ENCODE measurements at regions not wholly inside any gene's neighbourhood (a gene's known extent, or its start where the extent isn't known, plus 50 kb on each side); places are given as distances from the start of the nearest gene placed in this dataset.

GRCh38 chr1:192445241-192445640 lies 128.4 kb downstream of the RGS21 start:
- CTCF ChIA-PET (ENCODE audit: partially characterized antibody): no interaction called here
- Histone ChIP-seq H2BK5ac (ENCODE audit: low read depth, low read length) (no peak overlapping the region), H2BK20ac (ENCODE audit: low read length) (no peak overlapping the region), H4K91ac (replicated peaks; ENCODE audit: insufficient read length, low read length) (no peak overlapping the region), H3K4me1 (replicated peaks in 1 of 4; ENCODE audit: control insufficient read depth in 3 of 4, insufficient read depth in 4 of 4, low read length in 3 of 4) (0 out of 7 replicates have a peak, but pooled peaks cover 0 to 2% (median 0%) of the 10 kb centered on the region in 4 experiments), H3K4me3 (ENCODE audit: extremely low read depth in 1 of 4, insufficient read depth in 2 of 4, low read depth in 3 of 4, low read length in 4 of 4) (no peak overlapping the region), H2BK12ac (ENCODE audit: low read depth, low read length) (no peak overlapping the region), H3K14ac (ENCODE audit: insufficient read length) (no peak overlapping the region), H2BK120ac (replicated peaks; ENCODE audit: low read depth, low read length) (no peak overlapping the region), H3K4ac (replicated peaks; ENCODE audit: insufficient read length, low read depth, low read length) (no peak overlapping the region), H3K79me2 (ENCODE audit: control insufficient read depth in 1 of 2, insufficient read depth in 2 of 2, low read length in 2 of 2) (no peaks in the 10 kb centered on the region), H2AFZ (ENCODE audit: low read length) (no peak overlapping the region), H3K4me2 (ENCODE audit: insufficient read depth in 1 of 2, low read depth in 2 of 2, low read length in 2 of 2) (no peak overlapping the region), H3K27ac (ENCODE audit: low read depth, low read length) (no peak overlapping the region), H3K79me1 (ENCODE audit: low read depth, low read length) (no peaks in the 10 kb centered on the region), H3K23me2 (ENCODE audit: low read depth, low read length) (no peaks in the 10 kb centered on the region; the same call in 1 of the 2 replicates), H3K18ac (ENCODE audit: extremely low read depth, low read length) (no peak overlapping the region), H2AK5ac (ENCODE audit: low read depth, low read length) (no peak overlapping the region), H3K56ac (replicated peaks; ENCODE audit: insufficient read length, low read depth, low read length) (no peak overlapping the region), H4K5ac (ENCODE audit: insufficient read length, low read depth, low read length) (no peak overlapping the region), H3K9ac (replicated peaks in 1 of 4; ENCODE audit: extremely low read depth in 1 of 4, low read depth in 3 of 4, low read length in 3 of 4) (no peak overlapping the region), H3K23ac (ENCODE audit: insufficient read length) (no peak overlapping the region), H3K9me3 (ENCODE audit: insufficient read depth in 2 of 2, low read depth in 1 of 2, low read length in 1 of 2) (no peaks in the 10 kb centered on the region), H3K27me3 (replicated peaks in 1 of 4; ENCODE audit: control insufficient read depth in 3 of 4, extremely low read depth in 1 of 4, insufficient read depth in 3 of 4, low read length in 3 of 4) (no peaks in the 10 kb centered on the region), H4K8ac (ENCODE audit: extremely low read depth, insufficient read depth, low read length) (no peak overlapping the region), H4K20me1 (replicated peaks in 1 of 2; ENCODE audit: control insufficient read depth in 1 of 2, insufficient read depth in 2 of 2, low read length in 2 of 2) (no peaks in the 10 kb centered on the region), H3K36me3 (ENCODE audit: control insufficient read depth in 2 of 4, insufficient read depth in 4 of 4, low read length in 3 of 4) (no peaks in the 10 kb centered on the region), H2BK15ac (ENCODE audit: low read length) (no peak overlapping the region)
- DNase-seq (ENCODE audit: low read depth in 1 of 2, low spot score in 2 of 2) (no peak), FAIRE-seq (no peak)
- POLR2A ChIA-PET (ENCODE audit: partially characterized antibody): no interaction called here
- 84% methylated on average over 2 of the region's 2 CpGs; no CpG with 5 or more reads in 1 of the 2 experiments for WGBS, 2 experiments (ENCODE audit: extremely low coverage in 1 of 2, insufficient coverage in 1 of 2, insufficient read length in 1 of 2, insufficient replicate concordance in 2 of 2, low coverage in 1 of 2, low lambda C conversion rate in 2 of 2, missing lambda C conversion rate in 1 of 2)
- TF ChIP-seq MAFK (IDR thresholded peaks at IDR 0.05; ENCODE audit: low read depth, low read length) (no peak), POLR2AphosphoS5 (IDR thresholded peaks at IDR 0.05; ENCODE audit: low read depth, low read length) (no peak), SIRT6 (IDR thresholded peaks at IDR 0.05; ENCODE audit: low read length) (no peak), CTBP2 (IDR thresholded peaks at IDR 0.05; ENCODE audit: borderline replicate concordance, insufficient read depth, insufficient read length, low read length) (no peak)

All from H1 (cell line).